ENCODE measurements at regions not wholly inside any gene's neighbourhood (a gene's known extent, or its start where the extent isn't known, plus 50 kb on each side); places are given as distances from the start of the nearest gene placed in this dataset.

- H3K9me3 ChIP-seq (ENCODE audit: control insufficient read depth, insufficient read depth, low read length): no peaks in the 10 kb centered on the region
- no peak overlapping the region for H3K4me3 ChIP-seq (ENCODE audit: low read depth, low read length)
- no peaks in the 10 kb centered on the region for H3K27me3 ChIP-seq (ENCODE audit: control insufficient read depth, insufficient read depth, low read length)
- TF ChIP-seq CTCF (IDR thresholded peaks at IDR 0.05; ENCODE audit: low read depth, low read length): no peak
- DNase-seq (ENCODE audit: low read depth, low spot score): no peak
- ChIA-PET POLR2A (interaction anchor here (0.8 kb wide), 1 partner anchor 211 kb away, joined by 4 read pairs; the partner anchor contains the start of gene ARL4C), CTCF (interaction anchor here (0.5 to 1.9 kb wide), 4 partner anchors 27 to 779 kb away, joined by 3 to 5 read pairs (median 4); no protein-coding TSS in a partner anchor)
- H3K27ac ChIP-seq (ENCODE audit: low read depth, low read length): peak overlapping the region; percentile 61
These were observed 210.7 kb downstream of the ARL4C start for GRCh38 chr2:234286118-234286598.

- Histone ChIP-seq H3K27ac (ENCODE audit: low read depth, low read length) (no peak overlapping the region), H3K4me3 (ENCODE audit: low read depth, low read length) (no peak overlapping the region), H3K27me3 (ENCODE audit: control insufficient read depth, insufficient read depth, low read length) (no peaks in the 10 kb centered on the region), H3K9me3 (ENCODE audit: control insufficient read depth, insufficient read depth, low read length) (no peaks in the 10 kb centered on the region)
- ChIA-PET POLR2A (interaction anchor here (0.8 kb wide), 1 partner anchor 211 kb away, joined by 4 read pairs; the partner anchor contains the start of gene ARL4C), CTCF (interaction anchor here (1.3 to 1.9 kb wide), 3 partner anchors 27 to 260 kb away, joined by 3 to 5 read pairs (median 4); no protein-coding TSS in a partner anchor)
- DNase-seq (ENCODE audit: low read depth, low spot score): no peak
- TF ChIP-seq CTCF (IDR thresholded peaks at IDR 0.05; ENCODE audit: low read depth, low read length): no peak
These were observed 211.3 kb downstream of the ARL4C start for GRCh38 chr2:234285541-234285940.

GRCh38 chr2:234279637-234280036, 217.2 kb downstream of the ARL4C start:
- TF ChIP-seq CTCF (IDR thresholded peaks at IDR 0.05; ENCODE audit: low read depth, low read length): no peak
- POLR2A ChIA-PET: no interaction called here
- no peak overlapping the region for H3K4me3 ChIP-seq (ENCODE audit: low read depth, low read length)
- no peaks in the 10 kb centered on the region for H3K27me3 ChIP-seq (ENCODE audit: control insufficient read depth, insufficient read depth, low read length)
- H3K27ac ChIP-seq (ENCODE audit: low read depth, low read length): no peak overlapping the region
- H3K9me3 ChIP-seq (ENCODE audit: control insufficient read depth, insufficient read depth, low read length): no peaks in the 10 kb centered on the region
- CTCF ChIA-PET: interaction anchor here (1.2 kb wide), 1 partner anchor 9 kb away, joined by 3 read pairs; no protein-coding TSS in a partner anchor
- DNase-seq (ENCODE audit: low read depth, low spot score): no peak

- no peaks in the 10 kb centered on the region for H3K9me3 ChIP-seq (ENCODE audit: control insufficient read depth, insufficient read depth, low read length)
- no peak overlapping the region for H3K27ac ChIP-seq (ENCODE audit: low read depth, low read length)
- H3K27me3 ChIP-seq (ENCODE audit: control insufficient read depth, insufficient read depth, low read length): no peaks in the 10 kb centered on the region
- no peak for TF ChIP-seq CTCF (IDR thresholded peaks at IDR 0.05; ENCODE audit: low read depth, low read length)
- no peak overlapping the region for H3K4me3 ChIP-seq (ENCODE audit: low read depth, low read length)
- no peak for DNase-seq (ENCODE audit: low read depth, low spot score)
- ChIA-PET CTCF (interaction anchor here (0.6 kb wide), 1 partner anchor 65 kb away, joined by 3 read pairs; no protein-coding TSS in a partner anchor), POLR2A (no interaction called here)
These were observed 218.2 kb downstream of the ARL4C start for GRCh38 chr2:234278556-234279255.

- Histone ChIP-seq H3K27me3 (ENCODE audit: control insufficient read depth, insufficient read depth, low read length) (no peaks in the 10 kb centered on the region), H3K27ac (ENCODE audit: low read depth, low read length) (no peak overlapping the region), H3K4me3 (ENCODE audit: low read depth, low read length) (no peak overlapping the region), H3K9me3 (ENCODE audit: control insufficient read depth, insufficient read depth, low read length) (no peaks in the 10 kb centered on the region)
- ChIA-PET POLR2A (no interaction called here), CTCF (interaction anchor here (1.2 kb wide), 1 partner anchor 13 kb away, joined by 3 read pairs; no protein-coding TSS in a partner anchor)
- DNase-seq (ENCODE audit: low read depth, low spot score): no peak
- no peak for TF ChIP-seq CTCF (IDR thresholded peaks at IDR 0.05; ENCODE audit: low read depth, low read length)
These were observed 221.4 kb downstream of the ARL4C start for GRCh38 chr2:234275515-234275914.
